ENCODE measurements at regions not wholly inside any gene's neighbourhood (a gene's known extent, or its start where the extent isn't known, plus 50 kb on each side); places are given as distances from the start of the nearest gene placed in this dataset.
"Not testable (repeated sequence)": the region's sequence is repeated elsewhere in the genome, so short reads cannot be mapped to it uniquely, and the experiment has no call there.

GRCh38 chr10:52368725-52369124 lies 54.6 kb downstream of the DKK1 start:
- Histone ChIP-seq H3K9me3 (peaks cover 0 to 13% (median 0%) of the 10 kb centered on the region in 8 donors), H3K4me3 (no peak overlapping the region), H3K27me3 (replicated peaks in 1 of 7) (no peaks in the 10 kb centered on the region), H3K27ac (no peak overlapping the region), H3K4me1 (no peaks in the 10 kb centered on the region), H3K36me3 (no peaks in the 10 kb centered on the region)
- DNase-seq = no peak
- WGBS, 5 donors = 58 to 88% (median 77%) methylated on average over 1 of the region's 1 CpG
- TF ChIP-seq POLR2A (IDR thresholded peaks at IDR 0.05) (no peak), POLR2AphosphoS5 (IDR thresholded peaks at IDR 0.05) (no peak), CTCF (IDR thresholded peaks at IDR 0.05 in 8 of 11, conservative IDR thresholded peaks at IDR 0.05 in 3 of 11) (no peak)
- intact Hi-C loops (cut with DNase I; ENCODE audit: low total_unique reads) = no loop called here

GRCh38 chr10:52374207-52374606 lies 60.1 kb downstream of the DKK1 start:
- H3K27me3 ChIP-seq (replicated peaks in 1 of 7); DNase-seq; H3K27ac ChIP-seq; H3K4me1 ChIP-seq; H3K9me3 ChIP-seq; intact Hi-C loops (cut with DNase I; ENCODE audit: low total_unique reads); H3K4me3 ChIP-seq; H3K36me3 ChIP-seq: not testable (repeated sequence)
- 62 to 78% (median 69%) methylated on average over 2 of the region's 2 CpGs for WGBS, 5 donors

- no peak overlapping the region for H3K27ac ChIP-seq
- H3K27me3 ChIP-seq (replicated peaks in 1 of 7) = no peaks in the 10 kb centered on the region
- DNase-seq = no peak
- intact Hi-C loops (cut with DNase I; ENCODE audit: low total_unique reads) = no loop called here
- peaks cover 0 to 7% (median 0%) of the 10 kb centered on the region in 8 donors for H3K9me3 ChIP-seq
- TF ChIP-seq POLR2A (IDR thresholded peaks at IDR 0.05) = no peak
- no peak for TF ChIP-seq POLR2AphosphoS5 (IDR thresholded peaks at IDR 0.05)
- TF ChIP-seq CTCF (IDR thresholded peaks at IDR 0.05 in 8 of 11, conservative IDR thresholded peaks at IDR 0.05 in 3 of 11) = no peak
- H3K36me3 ChIP-seq = no peaks in the 10 kb centered on the region
- WGBS, 5 donors = 51 to 66% (median 55%) methylated on average over 2 of the region's 2 CpGs
- no peak overlapping the region for H3K4me3 ChIP-seq
- H3K4me1 ChIP-seq = no peaks in the 10 kb centered on the region
Measured at GRCh38 chr10:52376694-52377354, 62.7 kb downstream of the DKK1 start.

- no peaks in the 10 kb centered on the region for H3K36me3 ChIP-seq
- DNase-seq = no peak
- intact Hi-C loops (cut with DNase I; ENCODE audit: low total_unique reads) = no loop called here
- 56 to 87% (median 60%) methylated on average over 3 of the region's 3 CpGs for whole genome bisulfite sequencing, 5 donors
- TF ChIP-seq POLR2A (IDR thresholded peaks at IDR 0.05) = no peak
- no peak overlapping the region for H3K4me3 ChIP-seq
- peaks cover 0 to 7% (median 0%) of the 10 kb centered on the region in 8 donors for H3K9me3 ChIP-seq
- H3K27ac ChIP-seq = no peak overlapping the region
- no peaks in the 10 kb centered on the region for H3K4me1 ChIP-seq
- H3K27me3 ChIP-seq (replicated peaks in 1 of 7) = no peaks in the 10 kb centered on the region
Measured at GRCh38 chr10:52378124-52378523, 64.0 kb downstream of the DKK1 start.

- intact Hi-C loops (cut with DNase I; ENCODE audit: low total_unique reads) = no loop called here
- H3K4me1 ChIP-seq = no peaks in the 10 kb centered on the region
- WGBS, 5 donors = 71 to 79% (median 75%) methylated on average over 3 of the region's 3 CpGs
- H3K36me3 ChIP-seq = no peaks in the 10 kb centered on the region
- no peaks in the 10 kb centered on the region for H3K27me3 ChIP-seq (replicated peaks in 1 of 7)
- TF ChIP-seq POLR2AphosphoS5 (IDR thresholded peaks at IDR 0.05) (no peak), CTCF (IDR thresholded peaks at IDR 0.05 in 8 of 11, conservative IDR thresholded peaks at IDR 0.05 in 3 of 11) (no peak), POLR2A (IDR thresholded peaks at IDR 0.05) (no peak)
- DNase-seq = no peak
- H3K27ac ChIP-seq = no peak overlapping the region
- no peak overlapping the region for H3K4me3 ChIP-seq
- H3K9me3 ChIP-seq = peaks cover 0 to 7% (median 0%) of the 10 kb centered on the region in 8 donors
Measured at GRCh38 chr10:52379287-52379686, 65.2 kb downstream of the DKK1 start.
